GM10248 (cell line): ENCODE measurements at regions not wholly inside any gene's neighbourhood (a gene's known extent, or its start where the extent isn't known, plus 50 kb on each side); places are given as distances from the start of the nearest gene placed in this dataset.

Source experiments
- CTCF ChIA-PET: fragments of 300-600 bp; sonication (Branson Sonifier 250); formaldehyde crosslinking; extraction: SDS; loops from one replicate; lab custom pipeline; 2021; ENCODE audit warnings: antibody characterized with exemption; lab: Yijun Ruan, JAX
- POLR2A ChIA-PET: fragments of 350-650 bp; sonication (Branson Sonifier 250); formaldehyde crosslinking; extraction: SDS; loops from one replicate; lab custom pipeline; 2020; ENCODE audit warnings: antibody characterized with exemption; lab: Yijun Ruan, JAX
- DNase-seq: peaks from one replicate; pipeline ENCODE4 v3.0.0; 2012; ENCODE audit errors: extremely low spot score
- CTCF ChIP-seq: IDR thresholded peaks from 2 replicates; pipeline ENCODE4 v1.5.1; 2012; ENCODE audit warnings: mild to moderate bottlenecking, low read depth; ENCODE audit errors: extremely low read depth, missing control alignments, control extremely low read depth

- DNase-seq = no peak
- POLR2A ChIA-PET = no interaction called here
- CTCF ChIA-PET = no interaction called here
- no peak for TF ChIP-seq CTCF
Measured at GRCh38 chr5:14060218-14060617, 82.9 kb upstream of the TRIO start.

- CTCF ChIA-PET = no interaction called here
- POLR2A ChIA-PET = no interaction called here
- no peak for TF ChIP-seq CTCF
- DNase-seq = no peak
Measured at GRCh38 chr5:14059810-14060209, 83.3 kb upstream of the TRIO start.

- DNase-seq = no peak
- ChIA-PET CTCF (no interaction called here), POLR2A (no interaction called here)
Measured at GRCh38 chr5:14057289-14057688, 85.9 kb upstream of the TRIO start.

GRCh38 chr5:14056039-14056438, 87.1 kb upstream of the TRIO start:
- ChIA-PET POLR2A (no interaction called here), CTCF (no interaction called here)

More at GRCh38 chr5:14057289-14057688, 85.9 kb upstream of the TRIO start:
- TF ChIP-seq CTCF = no peak

GRCh38 chr5:14054965-14055963, 87.9 kb upstream of the TRIO start:
- ChIA-PET CTCF (interaction anchor here (0.9 kb wide), 1 partner anchor 14 kb away, joined by 3 read pairs; no protein-coding TSS in a partner anchor), POLR2A (no interaction called here)
- no peak for TF ChIP-seq CTCF
- DNase-seq = no peak

More at GRCh38 chr5:14056039-14056438, 87.1 kb upstream of the TRIO start:
- TF ChIP-seq CTCF = no peak
- DNase-seq = no peak

- CTCF ChIA-PET = no interaction called here
- TF ChIP-seq CTCF = no peak
- POLR2A ChIA-PET = no interaction called here
- no peak for DNase-seq
Measured at GRCh38 chr5:14054111-14054854, 88.9 kb upstream of the TRIO start.
